ENCODE measurements at regions not wholly inside any gene's neighbourhood (a gene's known extent, or its start where the extent isn't known, plus 50 kb on each side); places are given as distances from the start of the nearest gene placed in this dataset.

DNA sequence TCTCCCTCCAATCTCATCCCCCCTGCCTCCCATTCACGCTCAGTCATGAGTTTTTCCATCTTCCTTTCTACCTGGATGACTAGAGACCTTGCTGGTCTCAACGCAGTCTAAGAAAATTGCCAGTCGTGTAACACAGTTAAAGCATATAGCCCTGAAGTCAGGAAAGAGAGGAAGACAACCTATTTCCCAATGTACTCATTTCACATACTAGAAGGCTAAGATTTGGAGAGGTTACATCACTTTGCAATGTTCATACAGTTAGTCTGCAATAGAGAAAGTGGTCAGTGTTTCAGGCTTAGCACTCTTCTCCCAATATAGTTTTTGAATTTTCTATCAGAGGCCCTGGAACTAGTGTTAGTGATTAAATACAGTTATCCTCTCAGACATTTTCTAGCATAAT lies 278.6 kb downstream of the EDEM1 start:
- ATAC-seq: no peak
- TF ChIP-seq TCF4 (CRISPR knock-in tag; IDR thresholded peaks at IDR 0.05; ENCODE audit: borderline replicate concordance): no peak
- no peak for TF ChIP-seq ZNF70 (CRISPR knock-in tag; IDR thresholded peaks at IDR 0.05)
- TF ChIP-seq, protein P1, sequence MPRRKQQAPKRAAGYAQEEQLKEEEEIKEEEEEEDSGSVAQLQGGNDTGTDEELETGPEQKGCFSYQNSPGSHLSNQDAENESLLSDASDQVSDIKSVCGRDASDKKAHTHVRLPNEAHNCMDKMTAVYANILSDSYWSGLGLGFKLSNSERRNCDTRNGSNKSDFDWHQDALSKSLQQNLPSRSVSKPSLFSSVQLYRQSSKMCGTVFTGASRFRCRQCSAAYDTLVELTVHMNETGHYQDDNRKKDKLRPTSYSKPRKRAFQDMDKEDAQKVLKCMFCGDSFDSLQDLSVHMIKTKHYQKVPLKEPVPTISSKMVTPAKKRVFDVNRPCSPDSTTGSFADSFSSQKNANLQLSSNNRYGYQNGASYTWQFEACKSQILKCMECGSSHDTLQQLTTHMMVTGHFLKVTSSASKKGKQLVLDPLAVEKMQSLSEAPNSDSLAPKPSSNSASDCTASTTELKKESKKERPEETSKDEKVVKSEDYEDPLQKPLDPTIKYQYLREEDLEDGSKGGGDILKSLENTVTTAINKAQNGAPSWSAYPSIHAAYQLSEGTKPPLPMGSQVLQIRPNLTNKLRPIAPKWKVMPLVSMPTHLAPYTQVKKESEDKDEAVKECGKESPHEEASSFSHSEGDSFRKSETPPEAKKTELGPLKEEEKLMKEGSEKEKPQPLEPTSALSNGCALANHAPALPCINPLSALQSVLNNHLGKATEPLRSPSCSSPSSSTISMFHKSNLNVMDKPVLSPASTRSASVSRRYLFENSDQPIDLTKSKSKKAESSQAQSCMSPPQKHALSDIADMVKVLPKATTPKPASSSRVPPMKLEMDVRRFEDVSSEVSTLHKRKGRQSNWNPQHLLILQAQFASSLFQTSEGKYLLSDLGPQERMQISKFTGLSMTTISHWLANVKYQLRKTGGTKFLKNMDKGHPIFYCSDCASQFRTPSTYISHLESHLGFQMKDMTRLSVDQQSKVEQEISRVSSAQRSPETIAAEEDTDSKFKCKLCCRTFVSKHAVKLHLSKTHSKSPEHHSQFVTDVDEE (CRISPR knock-in tag; IDR thresholded peaks at IDR 0.05): no peak
- no peak for TF ChIP-seq OSR1 (CRISPR knock-in tag; IDR thresholded peaks at IDR 0.05)
- no peak for TF ChIP-seq ARNTL (CRISPR knock-in tag; IDR thresholded peaks at IDR 0.05; ENCODE audit: borderline replicate concordance, low read depth)

DNA sequence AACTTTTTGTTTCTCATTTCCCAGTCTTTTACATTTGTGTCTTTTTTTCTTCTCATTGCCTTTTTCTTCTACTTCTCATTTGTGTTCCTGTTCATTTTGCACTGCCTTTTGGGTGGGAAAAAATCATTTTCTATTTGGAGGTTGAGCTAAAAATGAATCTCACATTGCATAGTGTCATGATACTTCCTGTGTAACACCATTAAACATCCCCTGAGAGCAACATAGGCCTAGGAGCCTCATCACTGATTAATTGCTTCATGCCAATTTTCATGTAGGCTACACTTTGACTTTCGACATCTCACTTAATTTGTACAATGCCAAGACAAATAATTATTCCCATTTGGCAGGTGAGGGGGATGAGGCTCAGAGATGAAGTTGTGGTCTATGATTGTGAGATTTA lies 279.2 kb downstream of the EDEM1 start:
- TF ChIP-seq ZNF565 (CRISPR knock-in tag; conservative IDR thresholded peaks at IDR 0.05; ENCODE audit: low read depth): no peak
- no peak for TF ChIP-seq ZNF8 (CRISPR knock-in tag; IDR thresholded peaks at IDR 0.05)
- no peak for TF ChIP-seq GLIS3 (CRISPR knock-in tag; IDR thresholded peaks at IDR 0.05)
- TF ChIP-seq, protein P2, sequence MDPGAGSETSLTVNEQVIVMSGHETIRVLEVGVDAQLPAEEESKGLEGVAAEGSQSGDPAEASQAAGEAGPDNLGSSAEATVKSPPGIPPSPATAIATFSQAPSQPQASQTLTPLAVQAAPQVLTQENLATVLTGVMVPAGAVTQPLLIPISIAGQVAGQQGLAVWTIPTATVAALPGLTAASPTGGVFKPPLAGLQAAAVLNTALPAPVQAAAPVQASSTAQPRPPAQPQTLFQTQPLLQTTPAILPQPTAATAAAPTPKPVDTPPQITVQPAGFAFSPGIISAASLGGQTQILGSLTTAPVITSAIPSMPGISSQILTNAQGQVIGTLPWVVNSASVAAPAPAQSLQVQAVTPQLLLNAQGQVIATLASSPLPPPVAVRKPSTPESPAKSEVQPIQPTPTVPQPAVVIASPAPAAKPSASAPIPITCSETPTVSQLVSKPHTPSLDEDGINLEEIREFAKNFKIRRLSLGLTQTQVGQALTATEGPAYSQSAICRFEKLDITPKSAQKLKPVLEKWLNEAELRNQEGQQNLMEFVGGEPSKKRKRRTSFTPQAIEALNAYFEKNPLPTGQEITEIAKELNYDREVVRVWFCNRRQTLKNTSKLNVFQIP (CRISPR knock-in tag; IDR thresholded peaks at IDR 0.05; ENCODE audit: borderline replicate concordance, low read depth): no peak
- no peak for TF ChIP-seq ZFP30 (CRISPR knock-in tag; IDR thresholded peaks at IDR 0.05)
- TF ChIP-seq, protein P3, sequence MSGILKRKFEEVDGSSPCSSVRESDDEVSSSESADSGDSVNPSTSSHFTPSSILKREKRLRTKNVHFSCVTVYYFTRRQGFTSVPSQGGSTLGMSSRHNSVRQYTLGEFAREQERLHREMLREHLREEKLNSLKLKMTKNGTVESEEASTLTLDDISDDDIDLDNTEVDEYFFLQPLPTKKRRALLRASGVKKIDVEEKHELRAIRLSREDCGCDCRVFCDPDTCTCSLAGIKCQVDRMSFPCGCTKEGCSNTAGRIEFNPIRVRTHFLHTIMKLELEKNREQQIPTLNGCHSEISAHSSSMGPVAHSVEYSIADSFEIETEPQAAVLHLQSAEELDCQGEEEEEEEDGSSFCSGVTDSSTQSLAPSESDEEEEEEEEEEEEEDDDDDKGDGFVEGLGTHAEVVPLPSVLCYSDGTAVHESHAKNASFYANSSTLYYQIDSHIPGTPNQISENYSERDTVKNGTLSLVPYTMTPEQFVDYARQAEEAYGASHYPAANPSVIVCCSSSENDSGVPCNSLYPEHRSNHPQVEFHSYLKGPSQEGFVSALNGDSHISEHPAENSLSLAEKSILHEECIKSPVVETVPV (CRISPR knock-in tag; IDR thresholded peaks at IDR 0.05): no peak
- no peak for ATAC-seq

DNA sequence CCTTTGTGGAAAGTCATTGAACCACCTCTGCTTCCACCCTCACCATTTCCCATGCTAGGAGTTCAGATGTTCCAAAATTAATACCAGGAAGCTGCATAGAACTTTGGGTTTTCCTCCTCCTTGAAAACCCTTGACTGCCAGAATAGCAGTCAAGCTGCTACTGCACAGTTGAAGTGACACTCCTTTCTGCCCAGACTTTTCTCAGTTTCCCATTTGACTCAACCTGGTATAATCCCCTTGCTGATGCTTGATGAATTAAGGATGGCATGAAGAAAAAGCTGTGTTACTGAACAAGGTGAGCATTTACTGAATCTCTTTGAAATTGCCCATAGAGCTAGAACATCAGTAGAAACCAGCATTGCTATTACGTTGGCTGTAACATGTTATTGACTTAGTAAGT lies 286.0 kb downstream of the EDEM1 start:
- TF ChIP-seq RARB (CRISPR knock-in tag; IDR thresholded peaks at IDR 0.05) (no peak), GLIS3 (CRISPR knock-in tag; IDR thresholded peaks at IDR 0.05) (no peak), ZNF70 (CRISPR knock-in tag; IDR thresholded peaks at IDR 0.05) (no peak), ZNF8 (CRISPR knock-in tag; IDR thresholded peaks at IDR 0.05) (no peak), ARNTL (CRISPR knock-in tag; IDR thresholded peaks at IDR 0.05; ENCODE audit: borderline replicate concordance, low read depth) (no peak), ZNF565 (CRISPR knock-in tag; conservative IDR thresholded peaks at IDR 0.05; ENCODE audit: low read depth) (no peak), ZC3H10 (CRISPR knock-in tag; IDR thresholded peaks at IDR 0.05) (no peak), ZFP3 (CRISPR knock-in tag; IDR thresholded peaks at IDR 0.05) (no peak)
- TF ChIP-seq, protein P2 (CRISPR knock-in tag; IDR thresholded peaks at IDR 0.05; ENCODE audit: borderline replicate concordance, low read depth): no peak
- TF ChIP-seq, protein P4, sequence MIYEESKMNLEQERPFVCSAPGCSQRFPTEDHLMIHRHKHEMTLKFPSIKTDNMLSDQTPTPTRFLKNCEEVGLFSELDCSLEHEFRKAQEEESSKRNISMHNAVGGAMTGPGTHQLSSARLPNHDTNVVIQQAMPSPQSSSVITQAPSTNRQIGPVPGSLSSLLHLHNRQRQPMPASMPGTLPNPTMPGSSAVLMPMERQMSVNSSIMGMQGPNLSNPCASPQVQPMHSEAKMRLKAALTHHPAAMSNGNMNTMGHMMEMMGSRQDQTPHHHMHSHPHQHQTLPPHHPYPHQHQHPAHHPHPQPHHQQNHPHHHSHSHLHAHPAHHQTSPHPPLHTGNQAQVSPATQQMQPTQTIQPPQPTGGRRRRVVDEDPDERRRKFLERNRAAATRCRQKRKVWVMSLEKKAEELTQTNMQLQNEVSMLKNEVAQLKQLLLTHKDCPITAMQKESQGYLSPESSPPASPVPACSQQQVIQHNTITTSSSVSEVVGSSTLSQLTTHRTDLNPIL (CRISPR knock-in tag; IDR thresholded peaks at IDR 0.05; ENCODE audit: low read depth): no peak
- TF ChIP-seq, protein P3 (CRISPR knock-in tag; IDR thresholded peaks at IDR 0.05): no peak
- TF ChIP-seq, protein P1 (CRISPR knock-in tag; IDR thresholded peaks at IDR 0.05): no peak
- no peak for ATAC-seq
